ENCODE measurements at regions not wholly inside any gene's neighbourhood (a gene's known extent, or its start where the extent isn't known, plus 50 kb on each side); places are given as distances from the start of the nearest gene placed in this dataset.

GRCh38 chr2:57516698-57517340 is 529.8 kb upstream of the VRK2 start (continued):
- TF ChIP-seq ARNTL (CRISPR knock-in tag; IDR thresholded peaks at IDR 0.05; ENCODE audit: borderline replicate concordance, low read depth) (no peak), TCF4 (CRISPR knock-in tag; IDR thresholded peaks at IDR 0.05; ENCODE audit: borderline replicate concordance) (no peak), TOX (CRISPR knock-in tag; IDR thresholded peaks at IDR 0.05; ENCODE audit: borderline replicate concordance) (no peak), ZNF70 (CRISPR knock-in tag; IDR thresholded peaks at IDR 0.05) (no peak), CSDC2 (CRISPR knock-in tag; IDR thresholded peaks at IDR 0.05) (no peak), ZNF8 (CRISPR knock-in tag; IDR thresholded peaks at IDR 0.05) (no peak), RARB (CRISPR knock-in tag; IDR thresholded peaks at IDR 0.05) (no peak), ZC3H10 (CRISPR knock-in tag; IDR thresholded peaks at IDR 0.05) (no peak), PPARA (CRISPR knock-in tag; IDR thresholded peaks at IDR 0.05; ENCODE audit: borderline replicate concordance) (no peak), POU6F1 (CRISPR knock-in tag; IDR thresholded peaks at IDR 0.05; ENCODE audit: borderline replicate concordance, low read depth) (no peak)

DNA sequence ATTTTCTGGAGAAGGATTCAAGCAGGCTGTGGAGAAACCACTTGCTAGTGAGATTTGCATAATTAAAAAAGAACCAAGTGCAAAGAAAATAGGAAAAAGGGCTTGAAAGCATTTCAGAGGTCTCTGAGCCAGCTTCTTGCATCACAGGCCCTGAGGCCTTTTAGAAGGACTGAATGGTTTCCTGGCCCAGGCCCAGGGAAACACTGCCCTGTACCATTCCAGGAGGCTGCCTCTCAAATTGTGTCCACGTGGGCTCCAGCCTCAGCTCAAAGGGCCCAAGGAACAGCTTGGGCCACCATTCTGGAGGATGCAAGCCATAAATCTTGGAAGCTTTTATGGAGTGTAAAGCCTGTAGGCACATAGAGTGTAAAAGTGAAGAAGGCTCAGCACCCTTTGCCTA is 523.3 kb upstream of the VRK2 start:
- TF ChIP-seq ZFP3 (CRISPR knock-in tag; IDR thresholded peaks at IDR 0.05) (no peak), ARNTL (CRISPR knock-in tag; IDR thresholded peaks at IDR 0.05; ENCODE audit: borderline replicate concordance, low read depth) (no peak), TCF4 (CRISPR knock-in tag; IDR thresholded peaks at IDR 0.05; ENCODE audit: borderline replicate concordance) (no peak), OSR1 (CRISPR knock-in tag; IDR thresholded peaks at IDR 0.05) (no peak), GLIS3 (CRISPR knock-in tag; IDR thresholded peaks at IDR 0.05) (no peak), SNAI2 (CRISPR knock-in tag; IDR thresholded peaks at IDR 0.05) (no peak), CSRNP3 (CRISPR knock-in tag; IDR thresholded peaks at IDR 0.05) (no peak), TOX (CRISPR knock-in tag; IDR thresholded peaks at IDR 0.05; ENCODE audit: borderline replicate concordance) (no peak), TSHZ2 (CRISPR knock-in tag; IDR thresholded peaks at IDR 0.05) (no peak), ZC3H10 (CRISPR knock-in tag; IDR thresholded peaks at IDR 0.05) (no peak), CREB5 (CRISPR knock-in tag; IDR thresholded peaks at IDR 0.05; ENCODE audit: low read depth) (no peak), BACH2 (CRISPR knock-in tag; IDR thresholded peaks at IDR 0.05; ENCODE audit: borderline replicate concordance) (no peak), ESRRG (CRISPR knock-in tag; IDR thresholded peaks at IDR 0.05) (no peak)
- ATAC-seq, result no peak

- TF ChIP-seq GLIS3 (CRISPR knock-in tag; IDR thresholded peaks at IDR 0.05) (no peak), ZC3H10 (CRISPR knock-in tag; IDR thresholded peaks at IDR 0.05) (no peak), CREB5 (CRISPR knock-in tag; IDR thresholded peaks at IDR 0.05; ENCODE audit: low read depth) (no peak), CSDC2 (CRISPR knock-in tag; IDR thresholded peaks at IDR 0.05) (no peak), TOX (CRISPR knock-in tag; IDR thresholded peaks at IDR 0.05; ENCODE audit: borderline replicate concordance) (no peak), TCF4 (CRISPR knock-in tag; IDR thresholded peaks at IDR 0.05; ENCODE audit: borderline replicate concordance) (no peak), CSRNP3 (CRISPR knock-in tag; IDR thresholded peaks at IDR 0.05) (no peak), POU6F1 (CRISPR knock-in tag; IDR thresholded peaks at IDR 0.05; ENCODE audit: borderline replicate concordance, low read depth) (no peak), ESRRG (CRISPR knock-in tag; IDR thresholded peaks at IDR 0.05) (no peak), SNAI2 (CRISPR knock-in tag; IDR thresholded peaks at IDR 0.05) (no peak), BACH2 (CRISPR knock-in tag; IDR thresholded peaks at IDR 0.05; ENCODE audit: borderline replicate concordance) (no peak), ISL1 (CRISPR knock-in tag; IDR thresholded peaks at IDR 0.05) (no peak), ZNF70 (CRISPR knock-in tag; IDR thresholded peaks at IDR 0.05) (no peak)
- ATAC-seq, result no peak
Observed at GRCh38 chr2:57527685-57528084, 518.9 kb upstream of the VRK2 start.

Measured in SK-N-SH treated with all-trans-retinoic acid at 6 μM for 48 hours (cell line).